K562 (cell line): ENCODE measurements at regions not wholly inside any gene's neighbourhood (a gene's known extent, or its start where the extent isn't known, plus 50 kb on each side); places are given as distances from the start of the nearest gene placed in this dataset.

Source experiments
- ATAC-seq: fragments of 200-7000 bp; cut with Tn5 transposase; 3 replicates; pipeline ENCODE4 v1.9.1; 2020; ENCODE audit warnings: moderate library complexity
- BruUV-seq: library from RNA; stranded (reverse); fragments of 400-500 nt; replicated peaks from 2 replicates; lab custom pipeline; 2021; lab: Mats Ljungman, UMichigan
- CTCF ChIA-PET: fragments of 300-600 bp; formaldehyde crosslinking; extraction: SDS; loops from one replicate; lab custom pipeline; 2021; ENCODE audit warnings: low intra/inter-chr PET ratio; lab: Yijun Ruan, JAX
- POLR2A ChIA-PET: fragments of 300-600, 350-650 bp; sonication (Branson Sonifier 250); formaldehyde crosslinking; extraction: SDS; loops from one replicate; lab custom pipeline; 2021; ENCODE audit warnings: antibody characterized with exemption, inconsistent platforms; lab: Yijun Ruan, JAX
- DNase-seq, 4 experiments: peaks; one replicate each; pipeline versions ENCODE4 v3.0.0 to v3.0.0-alpha.2; 2011 to 2018; ENCODE audit warnings: low spot score in 3 of 4, mixed read lengths in 3 of 4; ENCODE audit errors: extremely low read depth in 1 of 4
- FAIRE-seq: peaks from 2 replicates; lab custom pipeline; 2011; peaks lifted over from hg19 to GRCh38; lab: Jason Lieb, UNC
- H2AFZ ChIP-seq: 2 replicates; pipeline ENCODE4 v1.6.0; 2011; ENCODE audit warnings: low read depth, low read length, control low read depth, inconsistent platforms
- H3K27ac ChIP-seq: fragments of 200-600 bp; 3 replicates; pipeline ENCODE4 v1.8.0; 2011; ENCODE audit warnings: low read depth, mild to moderate bottlenecking, control low read depth, inconsistent platforms, low read length, moderate library complexity, mixed read lengths; ENCODE audit errors: extremely low read depth
- H3K27me3 ChIP-seq, 2 experiments: fragments of 300-600 bp in 1 of 2; 2 replicates in 1 of 2; 3 replicates in 1 of 2; pipeline versions ENCODE4 v1.6.0 to v1.8.0; 2011; ENCODE audit warnings: inconsistent platforms in 2 of 2, low read length in 2 of 2, mild to moderate bottlenecking in 1 of 2, mixed read lengths in 1 of 2, moderate library complexity in 1 of 2; ENCODE audit not compliant: control insufficient read depth in 2 of 2, insufficient read depth in 2 of 2
- H3K36me3 ChIP-seq: fragments of 300-600 bp; 3 replicates; pipeline ENCODE4 v1.8.0; 2011; ENCODE audit warnings: mild to moderate bottlenecking, low read length, inconsistent platforms; ENCODE audit not compliant: control insufficient read depth, insufficient read depth
- H3K4me1 ChIP-seq, 2 experiments: fragments of 200-600 bp in 1 of 2; replicated peaks in 1 of 2; 2 replicates in 1 of 2; 3 replicates in 1 of 2; pipeline versions ENCODE4 v1.5.1 to v1.8.0; 2011; ENCODE audit warnings: inconsistent platforms in 2 of 2, low read length in 2 of 2, mild to moderate bottlenecking in 1 of 2, mixed read lengths in 1 of 2, moderate library complexity in 1 of 2; ENCODE audit not compliant: control insufficient read depth in 2 of 2, insufficient read depth in 2 of 2
- H3K4me2 ChIP-seq: 2 replicates; pipeline ENCODE4 v1.6.1; 2011; ENCODE audit warnings: low read length, control low read depth, inconsistent platforms, mixed read lengths; ENCODE audit not compliant: insufficient read depth
- H3K4me3 ChIP-seq: fragments of 200-600 bp; sonication (generic), shearing (Covaris generic); 2 replicates; pipeline ENCODE4 v1.5.1; 2016; ENCODE audit warnings: control low read depth, inconsistent platforms
- H3K79me2 ChIP-seq: fragments of 200-600 bp; 3 replicates; pipeline ENCODE4 v1.8.0; 2011; ENCODE audit warnings: low read length, inconsistent platforms; ENCODE audit not compliant: control insufficient read depth, insufficient read depth
- H3K9ac ChIP-seq, 2 experiments: 2 replicates each; pipeline versions ENCODE4 v1.6.0 to v1.6.1; 2011; ENCODE audit warnings: low read depth in 2 of 2, low read length in 2 of 2, control low read depth in 1 of 2, inconsistent platforms in 1 of 2, mild to moderate bottlenecking in 1 of 2, mixed read lengths in 1 of 2; ENCODE audit not compliant: insufficient read depth in 1 of 2
- H3K9me1 ChIP-seq: one replicate; pipeline ENCODE4 v1.6.0; 2011; ENCODE audit warnings: inconsistent platforms, mild to moderate bottlenecking, low read length, moderate library complexity; ENCODE audit not compliant: control insufficient read depth, insufficient read depth
- H3K9me3 ChIP-seq: replicated peaks from 2 replicates; pipeline ENCODE4 v1.5.1; 2011; ENCODE audit warnings: low read depth, low read length, inconsistent platforms; ENCODE audit not compliant: control insufficient read depth, insufficient read depth
- H4K20me1 ChIP-seq: replicated peaks from 2 replicates; pipeline ENCODE4 v1.6.1; 2011; ENCODE audit warnings: low read length, inconsistent platforms, mixed read lengths; ENCODE audit not compliant: control insufficient read depth, insufficient read depth
- E2F6 ChIP-seq, 2 experiments: IDR thresholded peaks; 2 replicates each; pipeline ENCODE4 v1.6.1; 2011; ENCODE audit warnings: borderline replicate concordance in 1 of 2, control low read depth in 1 of 2, low read depth in 1 of 2, low read length in 1 of 2, mild to moderate bottlenecking in 1 of 2, mixed read lengths in 1 of 2, moderate library complexity in 1 of 2; ENCODE audit not compliant: insufficient read depth in 1 of 2, insufficient read length in 1 of 2, poor library complexity in 1 of 2, severe bottlenecking in 1 of 2; ENCODE audit errors: extremely low read depth in 1 of 2
- MYBL2 ChIP-seq, 2 experiments: fragments of 450-650 bp in 1 of 2; sonication (generic) in 1 of 2; formaldehyde crosslinking in 1 of 2; IDR thresholded peaks; 2 replicates each; pipeline versions ENCODE4 v1.6.1 to v1.8.1; 2017 to 2022; ENCODE audit warnings: borderline replicate concordance in 1 of 2, inconsistent platforms in 1 of 2, low read depth in 1 of 2, mild to moderate bottlenecking in 1 of 2, missing genetic modification reagents in 1 of 2, moderate library complexity in 1 of 2
- ZBTB40 ChIP-seq, 2 experiments: fragments of 450-650 bp in 1 of 2; sonication (generic) in 1 of 2; formaldehyde crosslinking in 1 of 2; IDR thresholded peaks; 2 replicates each; pipeline versions ENCODE4 v1.7.1 to v1.9.0; 2016 to 2022; ENCODE audit warnings: inconsistent platforms in 1 of 2, mild to moderate bottlenecking in 1 of 2, missing genetic modification reagents in 1 of 2
- ZNF639 ChIP-seq, 2 experiments: fragments of 200-800 bp in 1 of 2; sonication (Bioruptor generic) in 1 of 2; sonication (generic) in 1 of 2; formaldehyde crosslinking in 1 of 2; IDR thresholded peaks in 1 of 2; conservative IDR thresholded peaks in 1 of 2; 2 replicates each; pipeline versions ENCODE4 v1.5.0 to v1.6.1; 2016 to 2020; ENCODE audit warnings: missing compliant biosample characterization in 1 of 2, missing genetic modification characterization in 1 of 2, missing genetic modification reagents in 1 of 2
- WGBS: fragments of 100-300 bp; shearing (Covaris generic); methylation state at CpG from one replicate; pipeline ENCODE4 v1.1.6; 2016; ENCODE audit warnings: low coverage, mixed read lengths; ENCODE audit not compliant: insufficient coverage; ENCODE audit errors: missing lambda C conversion rate; 5-methylcytosine and 5-hydroxymethylcytosine counted together
- in situ Hi-C: fragments of 300-500 bp; cut with MboI; formaldehyde crosslinking; loops from 4 replicates; pipeline ENCODE4 v1.15.0; 2018; ENCODE audit warnings: inconsistent platforms, mixed read lengths
- intact Hi-C: fragments of 100-400 bp; cut with micrococcal nuclease; formaldehyde crosslinking; loops from 2 replicates; pipeline ENCODE4 v1.14.2; 2022

GRCh38 chr5:37991301-37992299 lies 151.8 kb upstream of the GDNF start (continued):
- no peak for TF ChIP-seq E2F6 (IDR thresholded peaks at IDR 0.05; ENCODE audit: borderline replicate concordance in 1 of 2, extremely low read depth in 1 of 2, insufficient read depth in 1 of 2, insufficient read length in 1 of 2, low read depth in 1 of 2, low read length in 1 of 2, poor library complexity in 1 of 2, severe bottlenecking in 1 of 2)
- TF ChIP-seq MYBL2 (IDR thresholded peaks at IDR 0.05; ENCODE audit: low read depth): no peak
- TF ChIP-seq MYBL2 (CRISPR knock-in tag; IDR thresholded peaks at IDR 0.05; ENCODE audit: borderline replicate concordance): no peak
- no peak for TF ChIP-seq ZNF639 (CRISPR knock-in tag; conservative IDR thresholded peaks at IDR 0.05 in 1 of 2, IDR thresholded peaks at IDR 0.05 in 1 of 2)

GRCh38 chr5:37989884-37990283 lies 150.0 kb upstream of the GDNF start:
- no peaks in the 10 kb centered on the region for H3K79me2 ChIP-seq
- ChIA-PET POLR2A (no interaction called here), CTCF (no interaction called here)
- FAIRE-seq (no peak), DNase-seq (no peak), ATAC-seq (no peak)
- TF ChIP-seq ZBTB40 (IDR thresholded peaks at IDR 0.05): no peak
- no peak for TF ChIP-seq ZBTB40 (CRISPR knock-in tag; IDR thresholded peaks at IDR 0.05)
- no TSS peak for BruUV-seq
- H3K36me3 ChIP-seq: no peaks in the 10 kb centered on the region
- no peaks in the 10 kb centered on the region for H4K20me1 ChIP-seq
- H3K27ac ChIP-seq: no peak overlapping the region
- H3K4me1 ChIP-seq: no peaks in the 10 kb centered on the region
- no peak overlapping the region for H3K9ac ChIP-seq
- in situ Hi-C loops: no loop called here
- H3K9me1 ChIP-seq: no peaks in the 10 kb centered on the region
- no peak overlapping the region for H3K4me2 ChIP-seq
- no peaks in the 10 kb centered on the region for H3K27me3 ChIP-seq
- H3K4me3 ChIP-seq: no peak overlapping the region
- intact Hi-C loops: no loop called here
- H3K9me3 ChIP-seq: no peaks in the 10 kb centered on the region
- H2AFZ ChIP-seq: no peak overlapping the region
- 0% methylated on average over 1 of the region's 1 CpG for WGBS
